Stomach (tissue), 8 donors: ENCODE measurements at regions not wholly inside any gene's neighbourhood (a gene's known extent, or its start where the extent isn't known, plus 50 kb on each side); places are given as distances from the start of the nearest gene placed in this dataset.
A peak's percentile ranks its signal among the peaks of the same experiment; 100 is the strongest.

Experiments
- DNase-seq, 2 donors: peaks; one replicate each; pipeline versions ENCODE4 v3.0.0 to v3.0.0-alpha.2; 2013 to 2019
- H3K27ac ChIP-seq, 5 donors: fragments of 200-600 bp in 4 of 5; sonication (generic) in 4 of 5; one replicate each; pipeline ENCODE4 v1.5.1; 2013 to 2019; ENCODE audit warnings: mild to moderate bottlenecking in 1 of 5, moderate library complexity in 1 of 5
- H3K27me3 ChIP-seq, 3 donors: fragments of 200-600 bp; sonication (generic); one replicate each; pipeline ENCODE4 v1.5.1; 2017 to 2019; ENCODE audit warnings: mixed run types in 1 of 3
- H3K36me3 ChIP-seq, 4 donors: fragments of 200-600 bp; sonication (generic); 1 replicate in 3 of 4; 2 replicates in 1 of 4; pipeline ENCODE4 v1.5.1; 2016 to 2019
- H3K4me1 ChIP-seq, 4 donors: fragments of 200-600 bp; sonication (generic); one replicate each; pipeline ENCODE4 v1.5.1; 2016 to 2019
- H3K4me3 ChIP-seq, 4 donors: fragments of 200-600 bp; sonication (generic) in 3 of 4; one replicate each; pipeline ENCODE4 v1.5.1; 2016 to 2019; ENCODE audit warnings: mild to moderate bottlenecking in 1 of 4
- H3K9me3 ChIP-seq, 4 donors: fragments of 200-600 bp; sonication (generic); one replicate each; pipeline ENCODE4 v1.5.1; 2016 to 2019
- CTCF ChIP-seq, 7 experiments: fragments of 450-650 bp in 4 of 7; fragments of 200-600 bp in 3 of 7; sonication (generic) in 3 of 7; IDR thresholded peaks; one replicate each; pipeline ENCODE4 v1.5.1; 2016 to 2019; ENCODE audit warnings: antibody characterized with exemption in 7 of 7, control low read depth in 2 of 7, mild to moderate bottlenecking in 1 of 7
- EP300 ChIP-seq: sonication (generic); formaldehyde crosslinking; IDR thresholded peaks from one replicate; pipeline ENCODE4 v1.6.1; 2017; ENCODE audit warnings: antibody characterized with exemption
- POLR2A ChIP-seq, 4 donors: fragments of 450-650 bp; IDR thresholded peaks; one replicate each; pipeline ENCODE4 v1.6.1; 2016; ENCODE audit warnings: antibody characterized with exemption in 4 of 4, control low read depth in 2 of 4, mild to moderate bottlenecking in 1 of 4, moderate library complexity in 1 of 4
- POLR2AphosphoS5 ChIP-seq, 3 donors: sonication (generic); formaldehyde crosslinking; IDR thresholded peaks; one replicate each; pipeline ENCODE4 v1.6.1; 2016; ENCODE audit warnings: antibody characterized with exemption in 3 of 3
- WGBS, 5 donors: extraction: QIAGEN DNeasy Blood & Tissue Kit in 3 of 5; methylation state at CpG; one replicate each; pipeline versions ENCODE4 v1.1.5 to v1.1.7; 2013 to 2018; 5-methylcytosine and 5-hydroxymethylcytosine counted together
- intact Hi-C: fragments of 100-400 bp; cut with DNase I; formaldehyde crosslinking; loops from one replicate; pipeline ENCODE4 v1.15.1; 2023; ENCODE audit warnings: low total_unique reads
- donor health status: healthy with polysubstance abuse.
- donor health status: Bipolar disorder and iron deficiency.
- donor health status: healthy.

- DNase-seq, result peak in 1 of 2 donors; percentile 26
- Histone ChIP-seq H3K9me3 (peaks cover 0 to 21% (median 9%) of the 10 kb centered on the region in 4 donors), H3K27me3 (peaks cover 0 to 27% (median 4%) of the 10 kb centered on the region in 3 donors), H3K4me1 (no peaks in the 10 kb centered on the region), H3K4me3 (no peak overlapping the region), H3K27ac (no peak overlapping the region), H3K36me3 (no peaks in the 10 kb centered on the region)
- intact Hi-C loops, result no loop called here
- no peak for TF ChIP-seq EP300
- TF ChIP-seq POLR2AphosphoS5 (IDR thresholded peaks at IDR 0.05), result no peak
- no peak for TF ChIP-seq POLR2A (IDR thresholded peaks at IDR 0.05)
- TF ChIP-seq CTCF (IDR thresholded peaks at IDR 0.05), result no peak
- WGBS, 5 donors, result 41 to 61% (median 52%) methylated on average over 4 of the region's 4 CpGs
Measured at GRCh38 chr21:32861866-32862265, 90.3 kb upstream of the PAXBP1 start.

- Histone ChIP-seq H3K9me3 (no peaks in the 10 kb centered on the region), H3K4me3 (no peak overlapping the region), H3K27me3 (peaks cover 0 to 8% (median 4%) of the 10 kb centered on the region in 3 donors), H3K27ac (no peak overlapping the region), H3K4me1 (no peaks in the 10 kb centered on the region), H3K36me3 (no peaks in the 10 kb centered on the region)
- no peak for DNase-seq
- WGBS, 5 donors, result 57 to 69% (median 62%) methylated on average over 4 of the region's 4 CpGs
- TF ChIP-seq CTCF (IDR thresholded peaks at IDR 0.05) (no peak), EP300 (no peak), POLR2A (IDR thresholded peaks at IDR 0.05) (no peak), POLR2AphosphoS5 (IDR thresholded peaks at IDR 0.05) (no peak)
- intact Hi-C loops, result no loop called here
Measured at GRCh38 chr21:32867597-32867996, 96.0 kb upstream of the PAXBP1 start.

- DNase-seq, result no peak
- Histone ChIP-seq H3K27ac (no peak overlapping the region), H3K27me3 (peaks cover 0 to 5% (median under 1%) of the 10 kb centered on the region in 3 donors), H3K9me3 (no peaks in the 10 kb centered on the region), H3K4me1 (no peaks in the 10 kb centered on the region), H3K4me3 (no peak overlapping the region), H3K36me3 (no peaks in the 10 kb centered on the region)
- intact Hi-C loops, result no loop called here
- TF ChIP-seq POLR2A (IDR thresholded peaks at IDR 0.05), result no peak
- TF ChIP-seq EP300, result no peak
- no peak for TF ChIP-seq CTCF (IDR thresholded peaks at IDR 0.05)
- no peak for TF ChIP-seq POLR2AphosphoS5 (IDR thresholded peaks at IDR 0.05)
- WGBS, 5 donors, result 67 to 82% (median 79%) methylated on average over 11 of the region's 11 CpGs
Measured at GRCh38 chr21:32868631-32869454, 97.3 kb upstream of the PAXBP1 start.

- Histone ChIP-seq H3K4me1 (no peaks in the 10 kb centered on the region), H3K36me3 (no peaks in the 10 kb centered on the region), H3K4me3 (no peak overlapping the region), H3K27me3 (no peaks in the 10 kb centered on the region), H3K9me3 (no peaks in the 10 kb centered on the region), H3K27ac (no peak overlapping the region)
- intact Hi-C loops, result no loop called here
- 53 to 67% (median 64%) methylated on average over 3 of the region's 3 CpGs for WGBS, 5 donors
- DNase-seq, result no peak
- TF ChIP-seq POLR2AphosphoS5 (IDR thresholded peaks at IDR 0.05) (no peak), EP300 (no peak), POLR2A (IDR thresholded peaks at IDR 0.05) (no peak), CTCF (IDR thresholded peaks at IDR 0.05) (no peak)
Measured at GRCh38 chr21:32869459-32869858, 97.9 kb upstream of the PAXBP1 start.
